Uterus (tissue), 3 donors: ENCODE measurements at regions not wholly inside any gene's neighbourhood (a gene's known extent, or its start where the extent isn't known, plus 50 kb on each side); places are given as distances from the start of the nearest gene placed in this dataset.

ENCODE experiments used
- DNase-seq, 2 donors: peaks; one replicate each; pipeline ENCODE4 v3.0.0-alpha.2; 2019 to 2020
- H3K27ac ChIP-seq, 2 donors: fragments of 200-600 bp; sonication (generic); 1 replicate in 1 of 2; 2 replicates in 1 of 2; pipeline ENCODE4 v1.5.1; 2016 to 2018
- H3K27me3 ChIP-seq, 2 donors: fragments of 200-600 bp; sonication (generic); one replicate each; pipeline ENCODE4 v1.5.1; 2018 to 2019; ENCODE audit warnings: control low read depth in 1 of 2
- H3K36me3 ChIP-seq, 2 donors: fragments of 200-600 bp; sonication (generic); one replicate each; pipeline ENCODE4 v1.5.1; 2019; ENCODE audit warnings: control low read depth in 1 of 2
- H3K4me1 ChIP-seq, 2 donors: fragments of 200-600 bp; sonication (generic); one replicate each; pipeline ENCODE4 v1.5.1; 2018 to 2019; ENCODE audit warnings: control low read depth in 1 of 2
- H3K4me3 ChIP-seq, 2 donors: fragments of 200-600 bp; sonication (generic); 1 replicate in 1 of 2; 2 replicates in 1 of 2; pipeline ENCODE4 v1.5.1; 2018 to 2019; ENCODE audit warnings: mild to moderate bottlenecking in 1 of 2
- H3K9me3 ChIP-seq, 2 donors: fragments of 200-600 bp; sonication (generic); one replicate each; pipeline ENCODE4 v1.5.1; 2019; ENCODE audit warnings: control low read depth in 1 of 2
- POLR2A ChIP-seq, 2 donors: fragments of 450-650 bp; IDR thresholded peaks; one replicate each; pipeline ENCODE4 v1.6.1; 2016; ENCODE audit warnings: antibody characterized with exemption in 2 of 2, mild to moderate bottlenecking in 1 of 2, moderate library complexity in 1 of 2
- intact Hi-C: fragments of 100-400 bp; cut with DNase I; formaldehyde crosslinking; loops from one replicate; pipeline ENCODE4 v1.15.1; 2023; ENCODE audit warnings: low total_unique reads
- TF ChIP-seq, protein P1 (sequence below), 4 experiments: fragments of 200-600 bp in 2 of 4; fragments of 450-650 bp in 2 of 4; sonication (generic) in 2 of 4; IDR thresholded peaks; one replicate each; pipeline ENCODE4 v1.5.1; 2016 to 2019; ENCODE audit warnings: antibody characterized with exemption in 4 of 4, mild to moderate bottlenecking in 2 of 4, moderate library complexity in 1 of 4
- donor health status: DM: yes; HTN: yes; CAD: no.

- Histone ChIP-seq H3K4me3 (no peak overlapping the region), H3K9me3 (no peaks in the 10 kb centered on the region), H3K36me3 (no peaks in the 10 kb centered on the region), H3K27ac (no peak overlapping the region), H3K27me3 (no peaks in the 10 kb centered on the region), H3K4me1 (no peaks in the 10 kb centered on the region)
- no peak for TF ChIP-seq POLR2A (IDR thresholded peaks at IDR 0.05)
- TF ChIP-seq, protein P1, sequence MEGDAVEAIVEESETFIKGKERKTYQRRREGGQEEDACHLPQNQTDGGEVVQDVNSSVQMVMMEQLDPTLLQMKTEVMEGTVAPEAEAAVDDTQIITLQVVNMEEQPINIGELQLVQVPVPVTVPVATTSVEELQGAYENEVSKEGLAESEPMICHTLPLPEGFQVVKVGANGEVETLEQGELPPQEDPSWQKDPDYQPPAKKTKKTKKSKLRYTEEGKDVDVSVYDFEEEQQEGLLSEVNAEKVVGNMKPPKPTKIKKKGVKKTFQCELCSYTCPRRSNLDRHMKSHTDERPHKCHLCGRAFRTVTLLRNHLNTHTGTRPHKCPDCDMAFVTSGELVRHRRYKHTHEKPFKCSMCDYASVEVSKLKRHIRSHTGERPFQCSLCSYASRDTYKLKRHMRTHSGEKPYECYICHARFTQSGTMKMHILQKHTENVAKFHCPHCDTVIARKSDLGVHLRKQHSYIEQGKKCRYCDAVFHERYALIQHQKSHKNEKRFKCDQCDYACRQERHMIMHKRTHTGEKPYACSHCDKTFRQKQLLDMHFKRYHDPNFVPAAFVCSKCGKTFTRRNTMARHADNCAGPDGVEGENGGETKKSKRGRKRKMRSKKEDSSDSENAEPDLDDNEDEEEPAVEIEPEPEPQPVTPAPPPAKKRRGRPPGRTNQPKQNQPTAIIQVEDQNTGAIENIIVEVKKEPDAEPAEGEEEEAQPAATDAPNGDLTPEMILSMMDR (IDR thresholded peaks at IDR 0.05): no peak
- DNase-seq: no peak
- intact Hi-C loops: no loop called here
These were observed 89.7 kb upstream of the ARRDC4 start for GRCh38 chr15:97870771-97871170.

- DNase-seq: no peak
These were observed 86.4 kb upstream of the ARRDC4 start for GRCh38 chr15:97874139-97874538.

DNA sequence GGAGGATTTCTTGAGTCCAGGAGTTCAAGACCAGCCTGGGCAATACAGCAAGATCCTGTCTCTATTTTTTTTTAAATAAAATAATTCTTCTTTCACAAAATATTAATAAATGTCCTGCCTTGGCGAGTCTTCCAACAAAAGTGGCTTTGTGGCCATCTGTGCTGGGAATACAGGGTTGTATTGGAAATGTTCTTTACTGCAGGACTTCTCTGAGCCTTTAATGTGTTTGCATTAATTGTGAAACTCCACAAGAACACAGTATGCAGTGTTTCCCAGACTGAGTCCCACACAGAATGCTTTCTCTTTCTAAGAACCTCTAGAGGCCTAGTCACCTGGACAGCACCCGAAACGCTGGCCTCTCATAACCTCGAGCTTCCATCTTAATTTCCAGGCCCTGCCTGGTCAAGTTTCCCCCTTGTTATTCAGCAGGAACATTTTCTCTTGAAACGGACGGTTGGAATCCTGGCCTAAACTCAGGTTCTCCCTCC, 85.4 kb upstream of the ARRDC4 start:
- Histone ChIP-seq H3K4me3 (no peak overlapping the region), H3K4me1 (no peaks in the 10 kb centered on the region), H3K36me3 (no peaks in the 10 kb centered on the region), H3K9me3 (no peaks in the 10 kb centered on the region), H3K27me3 (no peaks in the 10 kb centered on the region), H3K27ac (no peak overlapping the region)
- TF ChIP-seq, protein P1 (IDR thresholded peaks at IDR 0.05): no peak
- no peak for TF ChIP-seq POLR2A (IDR thresholded peaks at IDR 0.05)
- no peak for DNase-seq
- intact Hi-C loops: no loop called here

More at GRCh38 chr15:97874139-97874538, 86.4 kb upstream of the ARRDC4 start:
- Histone ChIP-seq H3K27ac (no peak overlapping the region), H3K27me3 (no peaks in the 10 kb centered on the region), H3K4me1 (no peaks in the 10 kb centered on the region), H3K4me3 (no peak overlapping the region), H3K36me3 (no peaks in the 10 kb centered on the region), H3K9me3 (no peaks in the 10 kb centered on the region)
- intact Hi-C loops: no loop called here
- TF ChIP-seq POLR2A (IDR thresholded peaks at IDR 0.05): no peak
- TF ChIP-seq, protein P1 (IDR thresholded peaks at IDR 0.05): no peak

- no peak overlapping the region for H3K27ac ChIP-seq
These were observed 84.8 kb upstream of the ARRDC4 start for GRCh38 chr15:97875513-97876280.

GRCh38 chr15:97876281-97876675, 84.2 kb upstream of the ARRDC4 start:
- no peaks in the 10 kb centered on the region for H3K36me3 ChIP-seq
- no peaks in the 10 kb centered on the region for H3K4me1 ChIP-seq
- H3K9me3 ChIP-seq: no peaks in the 10 kb centered on the region
- no peak overlapping the region for H3K27ac ChIP-seq
- no peak overlapping the region for H3K4me3 ChIP-seq
- no peaks in the 10 kb centered on the region for H3K27me3 ChIP-seq
- intact Hi-C loops: no loop called here
- DNase-seq: no peak
- TF ChIP-seq, protein P1 (IDR thresholded peaks at IDR 0.05): no peak
- TF ChIP-seq POLR2A (IDR thresholded peaks at IDR 0.05): no peak

More at GRCh38 chr15:97875513-97876280, 84.8 kb upstream of the ARRDC4 start:
- no peak for TF ChIP-seq POLR2A (IDR thresholded peaks at IDR 0.05)
- TF ChIP-seq, protein P1 (IDR thresholded peaks at IDR 0.05): no peak
- Histone ChIP-seq H3K27me3 (no peaks in the 10 kb centered on the region), H3K9me3 (no peaks in the 10 kb centered on the region), H3K4me1 (no peaks in the 10 kb centered on the region), H3K36me3 (no peaks in the 10 kb centered on the region), H3K4me3 (no peak overlapping the region)
- no peak for DNase-seq
- intact Hi-C loops: no loop called here
